D721Med (cell line): ENCODE measurements at regions not wholly inside any gene's neighbourhood (a gene's known extent, or its start where the extent isn't known, plus 50 kb on each side); places are given as distances from the start of the nearest gene placed in this dataset.

Experiments
- DNase-seq: peaks from one replicate; pipeline ENCODE4 v3.0.0; 2011; ENCODE audit warnings: low spot score; ENCODE audit not compliant: insufficient read length
- FAIRE-seq: peaks from 2 replicates; lab custom pipeline; 2011; peaks lifted over from hg19 to GRCh38; lab: Jason Lieb, UNC
- CTCF ChIP-seq: IDR thresholded peaks from 2 replicates; pipeline ENCODE4 v1.5.1; 2012; ENCODE audit warnings: mild to moderate bottlenecking, control low read depth; ENCODE audit not compliant: insufficient read depth; ENCODE audit errors: missing control alignments

- no peak for TF ChIP-seq CTCF
- FAIRE-seq (no peak), DNase-seq (no peak)
Observed at GRCh38 chr10:62687230-62687748, 117.2 kb upstream of the ADO start.

- no peak for TF ChIP-seq CTCF
- no peak for FAIRE-seq
Observed at GRCh38 chr10:62688971-62689700, 115.4 kb upstream of the ADO start.

GRCh38 chr10:62689712-62690111 is 114.8 kb upstream of the ADO start:
- FAIRE-seq, result no peak
- no peak for DNase-seq
- TF ChIP-seq CTCF, result no peak

More at GRCh38 chr10:62688971-62689700, 115.4 kb upstream of the ADO start:
- DNase-seq, result no peak

GRCh38 chr10:62690703-62691102 is 113.8 kb upstream of the ADO start:
- FAIRE-seq (no peak), DNase-seq (no peak)
- TF ChIP-seq CTCF, result no peak

- no peak for TF ChIP-seq CTCF
- FAIRE-seq (no peak), DNase-seq (no peak)
Observed at GRCh38 chr10:62691336-62691735, 113.2 kb upstream of the ADO start.

- FAIRE-seq (no peak), DNase-seq (no peak)
- no peak for TF ChIP-seq CTCF
Observed at GRCh38 chr10:62692085-62692484, 112.4 kb upstream of the ADO start.

- TF ChIP-seq CTCF, result no peak
- FAIRE-seq, result no peak
- DNase-seq, result no peak
Observed at GRCh38 chr10:62693306-62693705, 111.2 kb upstream of the ADO start.
